H1 (cell line): ENCODE measurements at regions not wholly inside any gene's neighbourhood (a gene's known extent, or its start where the extent isn't known, plus 50 kb on each side); places are given as distances from the start of the nearest gene placed in this dataset.

Experiments
- CTCF ChIA-PET: fragments of 300-600 bp; sonication (Branson Sonifier 250); formaldehyde crosslinking; loops from one replicate; lab custom pipeline; 2021; ENCODE audit not compliant: partially characterized antibody; lab: Charles Lee
- POLR2A ChIA-PET: fragments of 300-600 bp; sonication (Branson Sonifier 250); formaldehyde crosslinking; loops from one replicate; lab custom pipeline; 2021; ENCODE audit warnings: inconsistent platforms; ENCODE audit not compliant: partially characterized antibody; lab: Charles Lee
- DNase-seq, 2 experiments: peaks; one replicate each; pipeline versions ENCODE4 v3.0.0 to v3.0.0-alpha.2; 2010 to 2022; ENCODE audit warnings: low spot score in 2 of 2, low read depth in 1 of 2, mixed read lengths in 1 of 2
- FAIRE-seq: peaks from 2 replicates; lab custom pipeline; 2011; peaks lifted over from hg19 to GRCh38; lab: Jason Lieb, UNC
- H2AFZ ChIP-seq: 2 replicates; pipeline ENCODE4 v1.8.1; 2012; ENCODE audit warnings: low read length, inconsistent platforms
- H2AK5ac ChIP-seq: 2 replicates; pipeline ENCODE4 v1.6.1; 2013; ENCODE audit warnings: low read depth, low read length
- H2BK120ac ChIP-seq: replicated peaks from 2 replicates; pipeline ENCODE3; 2013; ENCODE audit warnings: low read depth, low read length, inconsistent platforms
- H2BK12ac ChIP-seq: 2 replicates; pipeline ENCODE4 v1.6.1; 2013; ENCODE audit warnings: low read depth, low read length
- H2BK15ac ChIP-seq: 2 replicates; pipeline ENCODE4 v1.6.1; 2013; ENCODE audit warnings: low read length
- H2BK20ac ChIP-seq: 2 replicates; pipeline ENCODE4 v1.6.1; 2013; ENCODE audit warnings: low read length
- H2BK5ac ChIP-seq: 2 replicates; pipeline ENCODE4 v1.6.1; 2013; ENCODE audit warnings: low read depth, low read length
- H3K14ac ChIP-seq: 2 replicates; pipeline ENCODE4 v1.6.1; 2013; ENCODE audit warnings: inconsistent platforms; ENCODE audit not compliant: insufficient read length
- H3K18ac ChIP-seq: 2 replicates; pipeline ENCODE4 v1.6.1; 2013; ENCODE audit warnings: low read length; ENCODE audit errors: extremely low read depth
- H3K23ac ChIP-seq: 2 replicates; pipeline ENCODE4 v1.6.1; 2013; ENCODE audit warnings: inconsistent platforms; ENCODE audit not compliant: insufficient read length
- H3K23me2 ChIP-seq: 2 replicates; pipeline ENCODE4 v1.6.1; 2013; ENCODE audit warnings: low read depth, low read length
- H3K27ac ChIP-seq: 2 replicates; pipeline ENCODE4 v1.6.1; 2011; ENCODE audit warnings: low read depth, low read length, inconsistent platforms
- H3K27me3 ChIP-seq, 4 experiments: replicated peaks in 1 of 4; 1 replicate in 1 of 4; 2 replicates in 3 of 4; pipeline versions ENCODE4 v1.6.1 to v1.8.1; 2011 to 2013; ENCODE audit warnings: low read length in 3 of 4, mild to moderate bottlenecking in 3 of 4, inconsistent platforms in 2 of 4, mixed read lengths in 2 of 4, moderate library complexity in 1 of 4; ENCODE audit not compliant: control insufficient read depth in 3 of 4, insufficient read depth in 3 of 4; ENCODE audit errors: extremely low read depth in 1 of 4
- H3K36me3 ChIP-seq, 4 experiments: 2 replicates each; pipeline versions ENCODE4 v1.6.1 to v1.8.1; 2011 to 2013; ENCODE audit warnings: mild to moderate bottlenecking in 4 of 4, low read length in 3 of 4, moderate library complexity in 2 of 4, control low read depth in 1 of 4, inconsistent platforms in 1 of 4; ENCODE audit not compliant: insufficient read depth in 4 of 4, control insufficient read depth in 2 of 4
- H3K4ac ChIP-seq: replicated peaks from 2 replicates; pipeline ENCODE3; 2013; ENCODE audit warnings: low read length, low read depth, mixed read lengths, inconsistent platforms; ENCODE audit not compliant: insufficient read length
- H3K4me1 ChIP-seq, 4 experiments: replicated peaks in 1 of 4; 1 replicate in 1 of 4; 2 replicates in 3 of 4; pipeline versions ENCODE4 v1.6.1 to v1.8.1; 2011 to 2013; ENCODE audit warnings: low read length in 3 of 4, inconsistent platforms in 2 of 4, mixed read lengths in 1 of 4; ENCODE audit not compliant: insufficient read depth in 4 of 4, control insufficient read depth in 3 of 4
- H3K4me2 ChIP-seq, 2 experiments: 2 replicates each; pipeline versions ENCODE4 v1.6.1 to v1.8.1; 2011 to 2013; ENCODE audit warnings: low read depth in 2 of 2, low read length in 2 of 2, control low read depth in 1 of 2, inconsistent platforms in 1 of 2, mild to moderate bottlenecking in 1 of 2; ENCODE audit not compliant: insufficient read depth in 1 of 2
- H3K4me3 ChIP-seq, 4 experiments: fragments of 200-600, 300-600 bp in 1 of 4; sonication (generic), shearing (Covaris generic), sonication (Bioruptor Twin) in 1 of 4; 2 replicates each; pipeline versions ENCODE4 v1.5.1 to v1.8.1; 2011 to 2016; ENCODE audit warnings: low read length in 4 of 4, low read depth in 3 of 4, control low read depth in 2 of 4, inconsistent platforms in 2 of 4, mild to moderate bottlenecking in 2 of 4, mixed read lengths in 1 of 4, moderate library complexity in 1 of 4; ENCODE audit not compliant: insufficient read depth in 2 of 4; ENCODE audit errors: extremely low read depth in 1 of 4
- H3K56ac ChIP-seq: replicated peaks from 2 replicates; pipeline ENCODE3; 2013; ENCODE audit warnings: low read depth, mild to moderate bottlenecking, mixed read lengths, low read length, inconsistent platforms; ENCODE audit not compliant: insufficient read length
- H3K79me1 ChIP-seq: 2 replicates; pipeline ENCODE4 v1.6.1; 2013; ENCODE audit warnings: low read depth, low read length, control low read depth
- H3K79me2 ChIP-seq, 2 experiments: 2 replicates each; pipeline versions ENCODE4 v1.6.1 to v1.8.1; 2012 to 2013; ENCODE audit warnings: low read length in 2 of 2, mild to moderate bottlenecking in 2 of 2, inconsistent platforms in 1 of 2; ENCODE audit not compliant: insufficient read depth in 2 of 2, control insufficient read depth in 1 of 2
- H3K9ac ChIP-seq, 4 experiments: replicated peaks in 1 of 4; 1 replicate in 1 of 4; 2 replicates in 3 of 4; pipeline versions ENCODE4 v1.6.1 to v1.8.1; 2011 to 2013; ENCODE audit warnings: low read depth in 3 of 4, low read length in 3 of 4, control low read depth in 2 of 4, mild to moderate bottlenecking in 2 of 4, moderate library complexity in 2 of 4, inconsistent platforms in 1 of 4; ENCODE audit errors: extremely low read depth in 1 of 4
- H3K9me3 ChIP-seq, 2 experiments: 2 replicates each; pipeline versions ENCODE4 v1.6.1 to v1.8.1; 2012 to 2013; ENCODE audit warnings: mild to moderate bottlenecking in 2 of 2, moderate library complexity in 2 of 2, control low read depth in 1 of 2, inconsistent platforms in 1 of 2, low read depth in 1 of 2, low read length in 1 of 2, mixed read lengths in 1 of 2; ENCODE audit not compliant: insufficient read depth in 2 of 2
- H4K20me1 ChIP-seq, 2 experiments: replicated peaks in 1 of 2; 2 replicates each; pipeline versions ENCODE3 to v1.8.1; 2011 to 2013; ENCODE audit warnings: inconsistent platforms in 2 of 2, low read length in 2 of 2, mild to moderate bottlenecking in 1 of 2; ENCODE audit not compliant: insufficient read depth in 2 of 2, control insufficient read depth in 1 of 2
- H4K5ac ChIP-seq: 2 replicates; pipeline ENCODE4 v1.6.1; 2013; ENCODE audit warnings: low read length, low read depth, mixed read lengths, inconsistent platforms; ENCODE audit not compliant: insufficient read length
- H4K8ac ChIP-seq: 2 replicates; pipeline ENCODE4 v1.8.0; 2013; ENCODE audit warnings: mild to moderate bottlenecking, moderate library complexity, low read length, inconsistent platforms; ENCODE audit not compliant: insufficient read depth; ENCODE audit errors: extremely low read depth
- H4K91ac ChIP-seq: replicated peaks from 2 replicates; pipeline ENCODE3; 2013; ENCODE audit warnings: low read length, mixed read lengths, inconsistent platforms; ENCODE audit not compliant: insufficient read length
- ATF2 ChIP-seq: IDR thresholded peaks from 2 replicates; pipeline ENCODE4 v1.6.1; 2012; ENCODE audit warnings: low read length, inconsistent platforms
- CEBPB ChIP-seq: IDR thresholded peaks from 2 replicates; pipeline ENCODE4 v1.6.1; 2012; ENCODE audit warnings: low read depth, low read length
- RFX5 ChIP-seq: IDR thresholded peaks from 2 replicates; pipeline ENCODE4 v1.6.1; 2011; ENCODE audit warnings: low read depth, low read length, improper control_type of control experiment, borderline replicate concordance
- SIN3A ChIP-seq, 2 experiments: IDR thresholded peaks in 1 of 2; conservative IDR thresholded peaks in 1 of 2; 2 replicates each; pipeline ENCODE4 v1.6.1; 2011 to 2012; ENCODE audit warnings: low read length in 2 of 2, improper control_type of control experiment in 1 of 2, low read depth in 1 of 2, mild to moderate bottlenecking in 1 of 2
- TAF1 ChIP-seq: IDR thresholded peaks from 2 replicates; pipeline ENCODE4 v1.6.1; 2011; ENCODE audit warnings: mild to moderate bottlenecking, low read depth, low read length
- WGBS, 2 experiments: shearing (Covaris generic) in 1 of 2; methylation state at CpG; one replicate each; pipeline versions ENCODE4 v1.1.6 to v1.1.7; 2013 to 2015; ENCODE audit warnings: low lambda C conversion rate in 2 of 2, mixed read lengths in 2 of 2, inconsistent platforms in 1 of 2, low coverage in 1 of 2, missing lambda C conversion rate in 1 of 2; ENCODE audit not compliant: insufficient replicate concordance in 2 of 2, insufficient coverage in 1 of 2, insufficient read length in 1 of 2; ENCODE audit errors: extremely low coverage in 1 of 2, missing lambda C conversion rate in 1 of 2; 5-methylcytosine and 5-hydroxymethylcytosine counted together

DNA sequence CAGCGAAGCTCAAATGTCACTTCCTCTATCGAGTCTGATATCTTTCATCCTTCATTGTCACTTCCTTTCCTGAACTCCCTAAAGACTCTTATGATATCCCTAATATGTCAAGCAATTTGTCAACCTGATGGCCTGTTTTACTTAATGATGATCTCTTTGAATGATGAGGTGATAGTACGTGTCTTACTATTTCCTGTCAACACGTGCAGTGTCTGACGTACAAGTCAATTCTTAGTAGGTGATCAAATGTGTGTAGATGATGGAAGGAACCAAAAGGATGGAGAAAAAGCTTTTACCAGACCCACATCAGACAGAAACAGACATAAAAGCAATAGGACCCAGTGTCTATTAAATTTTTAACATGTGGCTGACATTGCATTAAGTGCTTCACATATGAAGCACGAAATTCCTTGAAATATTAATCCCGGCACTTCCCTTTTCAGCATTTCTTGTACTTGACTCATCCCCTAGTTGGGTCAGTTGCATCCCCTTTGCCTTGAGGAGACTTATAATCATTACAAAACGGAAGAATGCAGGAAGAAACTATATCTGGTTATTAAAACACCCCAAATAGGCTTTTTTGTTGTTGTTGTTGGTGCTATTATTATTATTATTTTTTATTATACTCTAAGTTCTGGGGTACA, 108.6 kb upstream of the NYAP2 start:
- Histone ChIP-seq H3K14ac (no peak overlapping the region), H4K20me1 (no peaks in the 10 kb centered on the region), H2BK15ac (no peak overlapping the region), H3K9ac (no peak overlapping the region), H3K23ac (no peak overlapping the region), H2BK12ac (no peak overlapping the region), H2AK5ac (no peak overlapping the region), H3K4me1 (no peaks in the 10 kb centered on the region), H2BK120ac (no peak overlapping the region), H3K4ac (no peak overlapping the region), H2AFZ (no peak overlapping the region), H3K23me2 (no peaks in the 10 kb centered on the region), H3K18ac (no peak overlapping the region), H4K5ac (no peak overlapping the region), H4K91ac (no peak overlapping the region), H3K27me3 (no peaks in the 10 kb centered on the region), H2BK20ac (no peak overlapping the region), H4K8ac (no peak overlapping the region), H3K27ac (no peak overlapping the region), H2BK5ac (no peak overlapping the region), H3K79me1 (no peaks in the 10 kb centered on the region), H3K79me2 (no peaks in the 10 kb centered on the region), H3K36me3 (no peaks in the 10 kb centered on the region), H3K4me3 (no peak overlapping the region), H3K56ac (no peak overlapping the region), H3K4me2 (no peak overlapping the region), H3K9me3 (no peaks in the 10 kb centered on the region)
- TF ChIP-seq RFX5 (no peak), ATF2 (no peak), SIN3A (conservative IDR thresholded peaks at IDR 0.05 in 1 of 2, IDR thresholded peaks at IDR 0.05 in 1 of 2; ENCODE audit: low read depth in 1 of 2, low read length in 2 of 2) (no peak), CEBPB (no peak), TAF1 (no peak)
- FAIRE-seq: no peak
- DNase-seq: no peak
- POLR2A ChIA-PET: no interaction called here
- CTCF ChIA-PET: interaction anchor here (2.7 kb wide), 1 partner anchor 8 kb away, joined by 21 read pairs; no protein-coding TSS in a partner anchor
- 95% methylated on average over 8 of the region's 8 CpGs; no CpG with 5 or more reads in 1 of the 2 experiments for WGBS, 2 experiments
